Mucosa of rectum (tissue), 2 donors: ENCODE measurements at regions not wholly inside any gene's neighbourhood (a gene's known extent, or its start where the extent isn't known, plus 50 kb on each side); places are given as distances from the start of the nearest gene placed in this dataset.

Experiments used
- H3K27ac ChIP-seq, 2 donors: one replicate each; pipeline ENCODE4 v1.7.0; 2013; ENCODE audit warnings: inconsistent platforms in 2 of 2, low read depth in 2 of 2, low read length in 2 of 2
- H3K27me3 ChIP-seq, 2 donors: one replicate each; pipeline ENCODE4 v1.7.0; 2013; ENCODE audit warnings: low read length in 2 of 2; ENCODE audit not compliant: control insufficient read depth in 2 of 2, insufficient read depth in 2 of 2
- H3K36me3 ChIP-seq, 2 donors: one replicate each; pipeline ENCODE4 v1.7.0; 2013; ENCODE audit warnings: low read length in 2 of 2; ENCODE audit not compliant: control insufficient read depth in 2 of 2, insufficient read depth in 2 of 2
- H3K4me1 ChIP-seq, 2 donors: one replicate each; pipeline ENCODE4 v1.7.0; 2013; ENCODE audit warnings: low read length in 2 of 2, mild to moderate bottlenecking in 1 of 2; ENCODE audit not compliant: control insufficient read depth in 2 of 2, insufficient read depth in 2 of 2
- H3K4me3 ChIP-seq, 2 donors: one replicate each; pipeline ENCODE4 v1.7.0; 2013; ENCODE audit warnings: low read length in 2 of 2
- H3K9ac ChIP-seq, 2 donors: one replicate each; pipeline ENCODE4 v1.7.0; 2013; ENCODE audit warnings: low read length in 2 of 2, low read depth in 1 of 2, mild to moderate bottlenecking in 1 of 2
- H3K9me3 ChIP-seq, 2 donors: one replicate each; pipeline ENCODE4 v1.7.0; 2013; ENCODE audit warnings: low read length in 2 of 2; ENCODE audit not compliant: control insufficient read depth in 2 of 2
- donor health status: healthy.
- donor health status: Normal muscosa, but diverticular disease.

GRCh38 chr11:122062763-122063162, 53.3 kb downstream of the BLID start:
- H3K4me3 ChIP-seq, result no peak overlapping the region
- no peak overlapping the region for H3K9ac ChIP-seq
- no peaks in the 10 kb centered on the region for H3K27me3 ChIP-seq
- H3K27ac ChIP-seq, result no peak overlapping the region
- H3K36me3 ChIP-seq, result no peaks in the 10 kb centered on the region
- H3K9me3 ChIP-seq, result no peaks in the 10 kb centered on the region
- H3K4me1 ChIP-seq, result no peaks in the 10 kb centered on the region

GRCh38 chr11:122059565-122059964, 56.5 kb downstream of the BLID start:
- no peak overlapping the region for H3K9ac ChIP-seq
- H3K36me3 ChIP-seq, result no peaks in the 10 kb centered on the region
- no peaks in the 10 kb centered on the region for H3K9me3 ChIP-seq
- no peaks in the 10 kb centered on the region for H3K27me3 ChIP-seq
- no peaks in the 10 kb centered on the region for H3K4me1 ChIP-seq
- no peak overlapping the region for H3K27ac ChIP-seq
- no peak overlapping the region for H3K4me3 ChIP-seq

- Histone ChIP-seq H3K27ac (no peak overlapping the region), H3K9ac (no peak overlapping the region), H3K9me3 (no peaks in the 10 kb centered on the region), H3K27me3 (no peaks in the 10 kb centered on the region), H3K4me3 (no peak overlapping the region), H3K36me3 (no peaks in the 10 kb centered on the region), H3K4me1 (no peaks in the 10 kb centered on the region)
Observed at GRCh38 chr11:122050021-122050690, 65.9 kb downstream of the BLID start.

- Histone ChIP-seq H3K9me3 (no peaks in the 10 kb centered on the region), H3K27me3 (no peaks in the 10 kb centered on the region), H3K27ac (no peak overlapping the region), H3K36me3 (no peaks in the 10 kb centered on the region), H3K9ac (no peak overlapping the region), H3K4me1 (no peaks in the 10 kb centered on the region), H3K4me3 (no peak overlapping the region)
Observed at GRCh38 chr11:122048401-122048800, 67.6 kb downstream of the BLID start.

GRCh38 chr11:122046846-122047245, 69.2 kb downstream of the BLID start:
- no peaks in the 10 kb centered on the region for H3K27me3 ChIP-seq
- H3K9me3 ChIP-seq, result no peaks in the 10 kb centered on the region
- no peak overlapping the region for H3K9ac ChIP-seq
- no peaks in the 10 kb centered on the region for H3K4me1 ChIP-seq
- no peak overlapping the region for H3K27ac ChIP-seq
- H3K36me3 ChIP-seq, result no peaks in the 10 kb centered on the region
- H3K4me3 ChIP-seq, result no peak overlapping the region

GRCh38 chr11:122046438-122046837, 69.6 kb downstream of the BLID start:
- no peaks in the 10 kb centered on the region for H3K36me3 ChIP-seq
- H3K4me1 ChIP-seq, result no peaks in the 10 kb centered on the region
- no peaks in the 10 kb centered on the region for H3K27me3 ChIP-seq
- H3K27ac ChIP-seq, result no peak overlapping the region
- H3K4me3 ChIP-seq, result no peak overlapping the region
- H3K9ac ChIP-seq, result no peak overlapping the region
- no peaks in the 10 kb centered on the region for H3K9me3 ChIP-seq

GRCh38 chr11:122045181-122045586, 70.8 kb downstream of the BLID start:
- Histone ChIP-seq H3K4me3 (no peak overlapping the region), H3K27me3 (no peaks in the 10 kb centered on the region), H3K4me1 (no peaks in the 10 kb centered on the region), H3K27ac (no peak overlapping the region), H3K36me3 (no peaks in the 10 kb centered on the region), H3K9me3 (no peaks in the 10 kb centered on the region), H3K9ac (no peak overlapping the region)

GRCh38 chr11:122044086-122044485, 71.9 kb downstream of the BLID start:
- Histone ChIP-seq H3K4me3 (no peak overlapping the region), H3K9ac (no peak overlapping the region), H3K27ac (no peak overlapping the region), H3K4me1 (no peaks in the 10 kb centered on the region), H3K27me3 (no peaks in the 10 kb centered on the region), H3K36me3 (no peaks in the 10 kb centered on the region), H3K9me3 (no peaks in the 10 kb centered on the region)

GRCh38 chr11:122042981-122043380, 73.0 kb downstream of the BLID start:
- H3K9ac ChIP-seq, result no peak overlapping the region
- no peaks in the 10 kb centered on the region for H3K27me3 ChIP-seq
- H3K36me3 ChIP-seq, result no peaks in the 10 kb centered on the region
- H3K9me3 ChIP-seq, result no peaks in the 10 kb centered on the region
- H3K27ac ChIP-seq, result no peak overlapping the region
- H3K4me1 ChIP-seq, result no peaks in the 10 kb centered on the region
- no peak overlapping the region for H3K4me3 ChIP-seq

- Histone ChIP-seq H3K9ac (no peak overlapping the region), H3K9me3 (no peaks in the 10 kb centered on the region), H3K4me1 (no peaks in the 10 kb centered on the region), H3K4me3 (no peak overlapping the region), H3K36me3 (no peaks in the 10 kb centered on the region), H3K27me3 (no peaks in the 10 kb centered on the region), H3K27ac (no peak overlapping the region)
Observed at GRCh38 chr11:122040464-122040863, 75.6 kb downstream of the BLID start.

GRCh38 chr11:122038543-122038942, 77.5 kb downstream of the BLID start:
- Histone ChIP-seq H3K9ac (no peak overlapping the region), H3K4me1 (no peaks in the 10 kb centered on the region), H3K27ac (no peak overlapping the region), H3K36me3 (no peaks in the 10 kb centered on the region), H3K9me3 (no peaks in the 10 kb centered on the region), H3K27me3 (no peaks in the 10 kb centered on the region), H3K4me3 (no peak overlapping the region)
